WTC11 (cell line): ENCODE measurements at regions not wholly inside any gene's neighbourhood (a gene's known extent, or its start where the extent isn't known, plus 50 kb on each side); places are given as distances from the start of the nearest gene placed in this dataset.

ENCODE experiments used
- ATAC-seq: fragments of 200-7000 bp; cut with Tn5 transposase; 2 replicates; pipeline ENCODE4 v1.10.0; 2021; ENCODE audit warnings: mild to moderate bottlenecking, moderate library complexity
- CTCF ChIA-PET: fragments of 300-600 bp; sonication (Branson Sonifier 250); formaldehyde crosslinking; loops from one replicate; lab custom pipeline; 2021; ENCODE audit warnings: antibody characterized with exemption; lab: Charles Lee
- POLR2A ChIA-PET: fragments of 350-600 bp; sonication (Branson Sonifier 250); formaldehyde crosslinking; loops from one replicate; lab custom pipeline; 2021; ENCODE audit warnings: antibody characterized with exemption; lab: Charles Lee
- DNase-seq: peaks from one replicate; pipeline ENCODE4 v3.0.0; 2021; ENCODE audit warnings: low spot score
- H3K27ac Mint-ChIP-seq: 2 replicates; pipeline ENCODE4 v1.8.0; 2021; ENCODE audit warnings: mixed read lengths
- H3K27me3 Mint-ChIP-seq: 2 replicates; pipeline ENCODE4 v1.8.0; 2021; ENCODE audit warnings: low read depth, mild to moderate bottlenecking, moderate library complexity, mixed read lengths
- H3K36me3 Mint-ChIP-seq: 2 replicates; pipeline ENCODE4 v1.8.0; 2021; ENCODE audit warnings: mixed read lengths
- H3K4me1 Mint-ChIP-seq: 2 replicates; pipeline ENCODE4 v1.8.0; 2022; ENCODE audit warnings: mixed read lengths
- H3K4me3 Mint-ChIP-seq: 2 replicates; pipeline ENCODE4 v1.8.0; 2021; ENCODE audit warnings: mild to moderate bottlenecking, moderate library complexity, mixed read lengths
- H3K9me3 Mint-ChIP-seq: 2 replicates; pipeline ENCODE4 v1.8.0; 2021; ENCODE audit warnings: mixed read lengths
- CREB1 ChIP-seq: sonication (generic); formaldehyde crosslinking; IDR thresholded peaks from 2 replicates; pipeline ENCODE4 v1.8.0; 2023; ENCODE audit warnings: mild to moderate bottlenecking, missing genetic modification reagents
- EMX1 ChIP-seq: fragments of 250-450 bp; sonication (Bioruptor Pico); IDR thresholded peaks from 2 replicates; pipeline ENCODE4 v1.8.0; 2021; ENCODE audit warnings: mild to moderate bottlenecking
- ESRRA ChIP-seq: sonication (generic); formaldehyde crosslinking; IDR thresholded peaks from 2 replicates; pipeline ENCODE4 v1.8.1; 2022; ENCODE audit warnings: mild to moderate bottlenecking, missing genetic modification reagents, borderline replicate concordance
- GTF2I ChIP-seq: fragments of 250-450 bp; sonication (Bioruptor Pico); conservative IDR thresholded peaks from 2 replicates; pipeline ENCODE4 v1.4.0; 2021; ENCODE audit warnings: mild to moderate bottlenecking
- IRF2 ChIP-seq: sonication (generic); formaldehyde crosslinking; IDR thresholded peaks from 2 replicates; pipeline ENCODE4 v1.8.0; 2022; ENCODE audit warnings: low read depth, missing genetic modification reagents, borderline replicate concordance
- MYBL2 ChIP-seq: sonication (generic); formaldehyde crosslinking; IDR thresholded peaks from 2 replicates; pipeline ENCODE4 v1.8.1; 2023; ENCODE audit warnings: mild to moderate bottlenecking, moderate library complexity, missing genetic modification reagents
- NR1H2 ChIP-seq: sonication (generic); formaldehyde crosslinking; IDR thresholded peaks from 2 replicates; pipeline ENCODE4 v1.9.0; 2021; ENCODE audit warnings: mild to moderate bottlenecking, moderate library complexity, missing genetic modification reagents
- OVOL2 ChIP-seq: fragments of 250-450 bp; sonication (Bioruptor Pico); IDR thresholded peaks from 2 replicates; pipeline ENCODE4 v1.9.0; 2021; ENCODE audit warnings: mild to moderate bottlenecking, borderline replicate concordance
- PRRX2 ChIP-seq: fragments of 250-450 bp; sonication (Bioruptor Pico); IDR thresholded peaks from 2 replicates; pipeline ENCODE4 v1.8.0; 2021; ENCODE audit warnings: mild to moderate bottlenecking
- RORB ChIP-seq: fragments of 250-450 bp; sonication (Bioruptor Pico); IDR thresholded peaks from 2 replicates; pipeline ENCODE4 v1.9.0; 2021; ENCODE audit warnings: mild to moderate bottlenecking
- TCF7 ChIP-seq: sonication (generic); formaldehyde crosslinking; IDR thresholded peaks from 2 replicates; pipeline ENCODE4 v1.8.0; 2022; ENCODE audit warnings: mild to moderate bottlenecking, low read depth, missing genetic modification reagents, moderate library complexity
- TEAD1 ChIP-seq: sonication (generic); formaldehyde crosslinking; IDR thresholded peaks from 2 replicates; pipeline ENCODE4 v1.8.0; 2022; ENCODE audit warnings: mild to moderate bottlenecking, missing genetic modification reagents
- ZNF396 ChIP-seq: fragments of 250-450 bp; sonication (Bioruptor Pico); IDR thresholded peaks from 2 replicates; pipeline ENCODE4 v1.8.0; 2021; ENCODE audit warnings: mild to moderate bottlenecking, moderate library complexity, borderline replicate concordance
- ZNF416 ChIP-seq: fragments of 250-450 bp; sonication (Bioruptor Pico); IDR thresholded peaks from 2 replicates; pipeline ENCODE4 v1.9.0; 2021; ENCODE audit warnings: mild to moderate bottlenecking, inconsistent platforms
- ZNF423 ChIP-seq: fragments of 250-450 bp; sonication (Bioruptor Pico); IDR thresholded peaks from 2 replicates; pipeline ENCODE4 v2.1.2; 2022; ENCODE audit warnings: mild to moderate bottlenecking, moderate library complexity
- ZNF671 ChIP-seq: fragments of 250-450 bp; sonication (Bioruptor Pico); IDR thresholded peaks from 2 replicates; pipeline ENCODE4 v1.8.0; 2021; ENCODE audit warnings: mild to moderate bottlenecking
- TF ChIP-seq, protein P1 (sequence below): fragments of 250-450 bp; sonication (Bioruptor Pico); IDR thresholded peaks from 2 replicates; pipeline ENCODE4 v1.9.0; 2021; ENCODE audit warnings: mild to moderate bottlenecking
- TF ChIP-seq, protein P2 (sequence below): sonication (generic); formaldehyde crosslinking; conservative IDR thresholded peaks from 2 replicates; pipeline ENCODE4 v1.8.1; 2022; ENCODE audit warnings: mild to moderate bottlenecking, missing genetic modification reagents
- TF ChIP-seq, protein P3 (sequence below): sonication (generic); formaldehyde crosslinking; IDR thresholded peaks from 2 replicates; pipeline ENCODE4 v1.8.0; 2022; ENCODE audit warnings: mild to moderate bottlenecking, missing genetic modification reagents
- TF ChIP-seq, protein P4 (sequence below): fragments of 250-450 bp; sonication (Bioruptor Pico); IDR thresholded peaks from 2 replicates; pipeline ENCODE4 v1.9.0; 2021; ENCODE audit warnings: moderate library complexity, mild to moderate bottlenecking, inconsistent platforms, borderline replicate concordance
- TF ChIP-seq, protein P5 (sequence below): fragments of 200-600 bp; IDR thresholded peaks from 2 replicates; pipeline ENCODE4 v1.8.0; 2022; ENCODE audit warnings: antibody characterized with exemption
- TF ChIP-seq, protein P6 (sequence below): fragments of 250-450 bp; sonication (Bioruptor Pico); conservative IDR thresholded peaks from 2 replicates; pipeline ENCODE4 v1.9.0; 2021; ENCODE audit warnings: mild to moderate bottlenecking
- TF ChIP-seq, protein P7 (sequence below): sonication (generic); formaldehyde crosslinking; IDR thresholded peaks from 2 replicates; pipeline ENCODE4 v1.8.1; 2022; ENCODE audit warnings: low read depth, missing genetic modification reagents, borderline replicate concordance
- TF ChIP-seq, protein P8 (sequence below): sonication (generic); formaldehyde crosslinking; IDR thresholded peaks from 2 replicates; pipeline ENCODE4 v1.8.1; 2023; ENCODE audit warnings: mild to moderate bottlenecking, missing genetic modification reagents

DNA sequence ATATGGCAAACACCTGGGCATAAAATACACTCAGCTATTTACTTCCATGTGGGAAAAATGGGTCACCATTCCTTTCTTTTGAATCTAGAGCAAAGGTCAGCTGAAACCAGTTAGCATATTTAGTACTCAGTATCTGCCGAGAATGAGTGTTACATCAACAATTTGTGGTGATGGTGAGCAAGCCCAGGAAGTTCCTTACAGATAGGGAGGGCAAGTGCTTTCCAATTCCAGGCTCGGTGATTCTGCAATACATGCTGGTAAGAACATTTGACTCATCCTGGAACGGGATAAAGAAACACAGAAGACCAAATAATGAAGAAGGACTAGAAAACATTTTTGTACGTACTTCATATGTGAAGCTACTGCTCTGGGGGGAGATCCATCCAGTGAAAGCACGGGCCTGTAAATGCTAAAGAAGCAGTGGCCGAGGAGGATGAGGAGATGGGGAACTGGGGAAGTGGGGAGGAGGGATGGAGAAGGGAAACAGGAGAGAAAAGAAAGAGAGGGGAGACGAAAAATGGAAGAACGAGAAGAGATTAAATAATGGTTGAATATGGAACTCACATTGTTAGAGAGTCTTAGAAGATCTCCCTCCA is 251.9 kb downstream of the TTC32 start:
- ATAC-seq (no peak), DNase-seq (no peak)
- TF ChIP-seq, protein P1, sequence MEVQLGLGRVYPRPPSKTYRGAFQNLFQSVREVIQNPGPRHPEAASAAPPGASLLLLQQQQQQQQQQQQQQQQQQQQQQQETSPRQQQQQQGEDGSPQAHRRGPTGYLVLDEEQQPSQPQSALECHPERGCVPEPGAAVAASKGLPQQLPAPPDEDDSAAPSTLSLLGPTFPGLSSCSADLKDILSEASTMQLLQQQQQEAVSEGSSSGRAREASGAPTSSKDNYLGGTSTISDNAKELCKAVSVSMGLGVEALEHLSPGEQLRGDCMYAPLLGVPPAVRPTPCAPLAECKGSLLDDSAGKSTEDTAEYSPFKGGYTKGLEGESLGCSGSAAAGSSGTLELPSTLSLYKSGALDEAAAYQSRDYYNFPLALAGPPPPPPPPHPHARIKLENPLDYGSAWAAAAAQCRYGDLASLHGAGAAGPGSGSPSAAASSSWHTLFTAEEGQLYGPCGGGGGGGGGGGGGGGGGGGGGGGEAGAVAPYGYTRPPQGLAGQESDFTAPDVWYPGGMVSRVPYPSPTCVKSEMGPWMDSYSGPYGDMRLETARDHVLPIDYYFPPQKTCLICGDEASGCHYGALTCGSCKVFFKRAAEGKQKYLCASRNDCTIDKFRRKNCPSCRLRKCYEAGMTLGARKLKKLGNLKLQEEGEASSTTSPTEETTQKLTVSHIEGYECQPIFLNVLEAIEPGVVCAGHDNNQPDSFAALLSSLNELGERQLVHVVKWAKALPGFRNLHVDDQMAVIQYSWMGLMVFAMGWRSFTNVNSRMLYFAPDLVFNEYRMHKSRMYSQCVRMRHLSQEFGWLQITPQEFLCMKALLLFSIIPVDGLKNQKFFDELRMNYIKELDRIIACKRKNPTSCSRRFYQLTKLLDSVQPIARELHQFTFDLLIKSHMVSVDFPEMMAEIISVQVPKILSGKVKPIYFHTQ (CRISPR knock-in tag), result no peak
- TF ChIP-seq OVOL2 (CRISPR knock-in tag), result no peak
- TF ChIP-seq, protein P2, sequence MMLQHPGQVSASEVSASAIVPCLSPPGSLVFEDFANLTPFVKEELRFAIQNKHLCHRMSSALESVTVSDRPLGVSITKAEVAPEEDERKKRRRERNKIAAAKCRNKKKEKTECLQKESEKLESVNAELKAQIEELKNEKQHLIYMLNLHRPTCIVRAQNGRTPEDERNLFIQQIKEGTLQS, result no peak
- TF ChIP-seq, protein P3, sequence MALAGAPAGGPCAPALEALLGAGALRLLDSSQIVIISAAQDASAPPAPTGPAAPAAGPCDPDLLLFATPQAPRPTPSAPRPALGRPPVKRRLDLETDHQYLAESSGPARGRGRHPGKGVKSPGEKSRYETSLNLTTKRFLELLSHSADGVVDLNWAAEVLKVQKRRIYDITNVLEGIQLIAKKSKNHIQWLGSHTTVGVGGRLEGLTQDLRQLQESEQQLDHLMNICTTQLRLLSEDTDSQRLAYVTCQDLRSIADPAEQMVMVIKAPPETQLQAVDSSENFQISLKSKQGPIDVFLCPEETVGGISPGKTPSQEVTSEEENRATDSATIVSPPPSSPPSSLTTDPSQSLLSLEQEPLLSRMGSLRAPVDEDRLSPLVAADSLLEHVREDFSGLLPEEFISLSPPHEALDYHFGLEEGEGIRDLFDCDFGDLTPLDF (CRISPR knock-in tag), result no peak
- TF ChIP-seq, protein P4, sequence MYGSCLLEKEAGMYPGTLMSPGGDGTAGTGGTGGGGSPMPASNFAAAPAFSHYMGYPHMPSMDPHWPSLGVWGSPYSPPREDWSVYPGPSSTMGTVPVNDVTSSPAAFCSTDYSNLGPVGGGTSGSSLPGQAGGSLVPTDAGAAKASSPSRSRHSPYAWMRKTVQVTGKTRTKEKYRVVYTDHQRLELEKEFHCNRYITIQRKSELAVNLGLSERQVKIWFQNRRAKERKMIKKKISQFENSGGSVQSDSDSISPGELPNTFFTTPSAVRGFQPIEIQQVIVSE (CRISPR knock-in tag), result no peak
- TF ChIP-seq EMX1, result no peak
- TF ChIP-seq IRF2 (CRISPR knock-in tag), result no peak
- TF ChIP-seq, protein P5, sequence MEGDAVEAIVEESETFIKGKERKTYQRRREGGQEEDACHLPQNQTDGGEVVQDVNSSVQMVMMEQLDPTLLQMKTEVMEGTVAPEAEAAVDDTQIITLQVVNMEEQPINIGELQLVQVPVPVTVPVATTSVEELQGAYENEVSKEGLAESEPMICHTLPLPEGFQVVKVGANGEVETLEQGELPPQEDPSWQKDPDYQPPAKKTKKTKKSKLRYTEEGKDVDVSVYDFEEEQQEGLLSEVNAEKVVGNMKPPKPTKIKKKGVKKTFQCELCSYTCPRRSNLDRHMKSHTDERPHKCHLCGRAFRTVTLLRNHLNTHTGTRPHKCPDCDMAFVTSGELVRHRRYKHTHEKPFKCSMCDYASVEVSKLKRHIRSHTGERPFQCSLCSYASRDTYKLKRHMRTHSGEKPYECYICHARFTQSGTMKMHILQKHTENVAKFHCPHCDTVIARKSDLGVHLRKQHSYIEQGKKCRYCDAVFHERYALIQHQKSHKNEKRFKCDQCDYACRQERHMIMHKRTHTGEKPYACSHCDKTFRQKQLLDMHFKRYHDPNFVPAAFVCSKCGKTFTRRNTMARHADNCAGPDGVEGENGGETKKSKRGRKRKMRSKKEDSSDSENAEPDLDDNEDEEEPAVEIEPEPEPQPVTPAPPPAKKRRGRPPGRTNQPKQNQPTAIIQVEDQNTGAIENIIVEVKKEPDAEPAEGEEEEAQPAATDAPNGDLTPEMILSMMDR, result no peak
- no peak for TF ChIP-seq ZNF396 (CRISPR knock-in tag)
- TF ChIP-seq ZNF416 (CRISPR knock-in tag), result no peak
- no peak for TF ChIP-seq ESRRA
- no peak for TF ChIP-seq PRRX2 (CRISPR knock-in tag)
- TF ChIP-seq, protein P6, sequence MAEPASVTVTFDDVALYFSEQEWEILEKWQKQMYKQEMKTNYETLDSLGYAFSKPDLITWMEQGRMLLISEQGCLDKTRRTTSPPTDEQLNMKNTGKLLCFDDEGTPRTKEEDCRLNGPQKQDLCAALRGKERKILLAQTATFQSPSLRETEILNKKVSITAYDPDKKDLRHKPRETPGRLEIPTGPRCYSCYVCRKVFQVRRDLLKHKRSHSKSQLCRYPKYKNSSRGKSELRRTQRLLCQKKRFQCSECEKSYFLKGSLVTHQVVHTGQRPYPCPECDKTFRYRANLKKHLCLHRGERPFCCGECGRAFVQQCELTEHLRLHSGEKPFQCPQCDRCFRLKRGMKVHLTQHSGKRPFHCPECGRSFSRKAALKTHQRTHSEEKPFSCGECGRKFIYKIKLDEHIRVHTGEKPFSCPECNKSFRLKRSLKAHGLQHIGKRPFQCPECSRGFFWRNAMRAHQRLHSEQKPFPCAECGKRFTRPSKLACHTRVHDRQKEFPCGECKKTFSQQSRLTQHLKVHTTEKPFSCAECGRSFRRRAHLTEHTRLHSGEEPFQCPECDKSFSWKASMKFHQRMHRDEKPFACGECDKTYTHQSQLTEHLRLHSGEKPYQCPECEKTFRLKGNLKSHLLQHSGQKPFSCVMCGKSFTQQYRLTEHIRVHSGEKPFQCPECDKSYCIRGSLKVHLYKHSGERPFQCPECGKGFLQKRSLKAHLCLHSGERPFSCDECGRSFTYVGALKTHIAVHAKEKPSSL (CRISPR knock-in tag), result no peak
- TF ChIP-seq RORB, result no peak
- Mint-ChIP-seq H3K27me3 (no peaks in the 10 kb centered on the region), H3K4me1 (peaks cover 27% of the 10 kb centered on the region), H3K4me3 (no peak overlapping the region), H3K36me3 (no peaks in the 10 kb centered on the region), H3K9me3 (peaks cover 12% of the 10 kb centered on the region), H3K27ac (0 out of 2 replicates have a peak overlapping the region, but pooled peaks have one; percentile 28)
- CTCF ChIA-PET, result interaction anchor here (0.5 to 1.1 kb wide), 4 partner anchors 16 to 281 kb away, joined by 3 to 4 read pairs (median 4); no protein-coding TSS in a partner anchor
- POLR2A ChIA-PET, result no interaction called here

DNA sequence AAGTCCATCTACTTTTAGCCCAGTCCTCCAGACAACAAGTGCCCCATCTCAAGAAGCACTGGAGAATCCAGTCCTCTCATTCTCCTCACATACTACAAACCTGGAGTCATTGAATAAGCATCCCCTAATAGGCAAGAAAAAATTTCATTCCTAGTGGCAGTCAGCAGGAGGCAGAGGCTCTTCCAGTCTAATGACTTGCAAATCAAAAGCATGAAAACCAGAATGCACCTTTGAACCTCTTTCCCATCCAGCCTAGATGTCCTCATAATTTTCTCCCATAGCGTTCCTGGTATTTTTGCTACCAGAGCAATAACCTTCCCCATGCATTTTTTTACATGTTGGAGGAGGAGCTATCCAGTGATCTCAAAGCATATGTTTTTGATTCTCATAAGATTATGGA is 252.6 kb downstream of the TTC32 start:
- TF ChIP-seq GTF2I (no peak), TEAD1 (CRISPR knock-in tag) (no peak), MYBL2 (CRISPR knock-in tag) (no peak), NR1H2 (CRISPR knock-in tag) (no peak), ZNF423 (no peak), TCF7 (no peak), CREB1 (CRISPR knock-in tag) (no peak), ZNF671 (CRISPR knock-in tag) (no peak)
- TF ChIP-seq, protein P7, sequence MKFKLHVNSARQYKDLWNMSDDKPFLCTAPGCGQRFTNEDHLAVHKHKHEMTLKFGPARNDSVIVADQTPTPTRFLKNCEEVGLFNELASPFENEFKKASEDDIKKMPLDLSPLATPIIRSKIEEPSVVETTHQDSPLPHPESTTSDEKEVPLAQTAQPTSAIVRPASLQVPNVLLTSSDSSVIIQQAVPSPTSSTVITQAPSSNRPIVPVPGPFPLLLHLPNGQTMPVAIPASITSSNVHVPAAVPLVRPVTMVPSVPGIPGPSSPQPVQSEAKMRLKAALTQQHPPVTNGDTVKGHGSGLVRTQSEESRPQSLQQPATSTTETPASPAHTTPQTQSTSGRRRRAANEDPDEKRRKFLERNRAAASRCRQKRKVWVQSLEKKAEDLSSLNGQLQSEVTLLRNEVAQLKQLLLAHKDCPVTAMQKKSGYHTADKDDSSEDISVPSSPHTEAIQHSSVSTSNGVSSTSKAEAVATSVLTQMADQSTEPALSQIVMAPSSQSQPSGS (CRISPR knock-in tag), result no peak
- TF ChIP-seq, protein P8, sequence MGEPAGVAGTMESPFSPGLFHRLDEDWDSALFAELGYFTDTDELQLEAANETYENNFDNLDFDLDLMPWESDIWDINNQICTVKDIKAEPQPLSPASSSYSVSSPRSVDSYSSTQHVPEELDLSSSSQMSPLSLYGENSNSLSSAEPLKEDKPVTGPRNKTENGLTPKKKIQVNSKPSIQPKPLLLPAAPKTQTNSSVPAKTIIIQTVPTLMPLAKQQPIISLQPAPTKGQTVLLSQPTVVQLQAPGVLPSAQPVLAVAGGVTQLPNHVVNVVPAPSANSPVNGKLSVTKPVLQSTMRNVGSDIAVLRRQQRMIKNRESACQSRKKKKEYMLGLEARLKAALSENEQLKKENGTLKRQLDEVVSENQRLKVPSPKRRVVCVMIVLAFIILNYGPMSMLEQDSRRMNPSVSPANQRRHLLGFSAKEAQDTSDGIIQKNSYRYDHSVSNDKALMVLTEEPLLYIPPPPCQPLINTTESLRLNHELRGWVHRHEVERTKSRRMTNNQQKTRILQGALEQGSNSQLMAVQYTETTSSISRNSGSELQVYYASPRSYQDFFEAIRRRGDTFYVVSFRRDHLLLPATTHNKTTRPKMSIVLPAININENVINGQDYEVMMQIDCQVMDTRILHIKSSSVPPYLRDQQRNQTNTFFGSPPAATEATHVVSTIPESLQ (CRISPR knock-in tag), result no peak
- Mint-ChIP-seq H3K4me1 (peaks cover 27% of the 10 kb centered on the region), H3K27me3 (no peaks in the 10 kb centered on the region; the same call in 1 of the 2 replicates), H3K27ac (no peak overlapping the region), H3K4me3 (no peak overlapping the region), H3K36me3 (no peaks in the 10 kb centered on the region), H3K9me3 (peaks cover 19% of the 10 kb centered on the region)
- no peak for ATAC-seq
- no peak for DNase-seq
- POLR2A ChIA-PET, result no interaction called here
- CTCF ChIA-PET, result interaction anchor here (0.5 to 1.0 kb wide), 3 partner anchors 17 to 280 kb away, joined by 3 to 4 read pairs (median 3); no protein-coding TSS in a partner anchor
